Loucy (cell line): ENCODE measurements at regions not wholly inside any gene's neighbourhood (a gene's known extent, or its start where the extent isn't known, plus 50 kb on each side); places are given as distances from the start of the nearest gene placed in this dataset.

ENCODE experiments used
- H2AFZ ChIP-seq: fragments of 200-600 bp; sonication (generic); 2 replicates; pipeline ENCODE4 v1.6.0; 2016; ENCODE audit warnings: antibody characterized with exemption, mild to moderate bottlenecking, low read length, moderate library complexity
- H3F3A ChIP-seq: fragments of 200-600 bp; 2 replicates; pipeline ENCODE4 v1.6.0; 2016; ENCODE audit warnings: antibody characterized with exemption, low read depth, mild to moderate bottlenecking
- H3K27me3 ChIP-seq: fragments of 200-600 bp; sonication (generic); 2 replicates; pipeline ENCODE4 v1.6.1; 2014; ENCODE audit warnings: low read length, mild to moderate bottlenecking; ENCODE audit not compliant: insufficient read depth, poor library complexity, severe bottlenecking
- H3K36me3 ChIP-seq: fragments of 200-600 bp; sonication (generic); 2 replicates; pipeline ENCODE4 v1.6.1; 2016; ENCODE audit warnings: low read length; ENCODE audit not compliant: insufficient read depth
- H3K4me1 ChIP-seq: fragments of 200-600 bp; sonication (generic); 2 replicates; pipeline ENCODE4 v1.5.1; 2014; ENCODE audit warnings: low read length, mild to moderate bottlenecking; ENCODE audit not compliant: insufficient read depth, poor library complexity, severe bottlenecking
- H3K4me2 ChIP-seq: fragments of 200-600 bp; sonication (generic); 2 replicates; pipeline ENCODE4 v1.6.0; 2014; ENCODE audit warnings: antibody characterized with exemption, low read length, low read depth, mild to moderate bottlenecking; ENCODE audit not compliant: poor library complexity, severe bottlenecking
- H3K4me3 ChIP-seq: fragments of 200-600 bp; sonication (generic); 2 replicates; pipeline ENCODE4 v1.5.1; 2014; ENCODE audit warnings: low read length, mild to moderate bottlenecking, mixed read lengths; ENCODE audit not compliant: poor library complexity, severe bottlenecking
- H3K79me2 ChIP-seq: fragments of 200-600 bp; sonication (generic); 2 replicates; pipeline ENCODE4 v1.6.1; 2014; ENCODE audit warnings: low read length; ENCODE audit not compliant: insufficient read depth
- H3K9ac ChIP-seq: fragments of 200-600 bp; sonication (generic); 2 replicates; pipeline ENCODE4 v1.6.0; 2014; ENCODE audit warnings: mild to moderate bottlenecking, low read depth, low read length, moderate library complexity; ENCODE audit not compliant: poor library complexity, severe bottlenecking
- H3K9me2 ChIP-seq: fragments of 200-600 bp; sonication (generic); replicated peaks from 2 replicates; pipeline ENCODE4 v1.6.1; 2016; ENCODE audit warnings: low read depth, low read length, mixed read lengths
- H3K9me3 ChIP-seq: fragments of 200-600 bp; sonication (generic); 2 replicates; pipeline ENCODE4 v1.6.1; 2014; ENCODE audit warnings: mild to moderate bottlenecking, antibody characterized with exemption, low read length, low read depth; ENCODE audit not compliant: insufficient read depth
- H4K20me1 ChIP-seq: fragments of 200-600 bp; sonication (generic); 2 replicates; pipeline ENCODE4 v1.6.0; 2014; ENCODE audit warnings: antibody characterized with exemption, low read length, mild to moderate bottlenecking; ENCODE audit not compliant: insufficient read depth, poor library complexity, severe bottlenecking
- CTCF ChIP-seq: fragments of 200-600 bp; sonication (generic); conservative IDR thresholded peaks from 2 replicates; pipeline ENCODE4 v1.5.1; 2014; ENCODE audit warnings: mild to moderate bottlenecking, antibody characterized with exemption, low read length
- EZH2phosphoT487 ChIP-seq: fragments of 200-600 bp; IDR thresholded peaks from 2 replicates; pipeline ENCODE4 v1.6.1; 2018; ENCODE audit warnings: antibody characterized with exemption, mild to moderate bottlenecking, moderate library complexity, borderline replicate concordance

- no peak overlapping the region for H2AFZ ChIP-seq
- no peaks in the 10 kb centered on the region for H3K4me1 ChIP-seq
- H3K9ac ChIP-seq = no peak overlapping the region
- no peaks in the 10 kb centered on the region for H3K9me2 ChIP-seq
- no peaks in the 10 kb centered on the region for H3K36me3 ChIP-seq
- H3K27me3 ChIP-seq = no peaks in the 10 kb centered on the region
- TF ChIP-seq EZH2phosphoT487 = no peak
- no peak for TF ChIP-seq CTCF
- H3K9me3 ChIP-seq = no peaks in the 10 kb centered on the region
- no peaks in the 10 kb centered on the region for H3K79me2 ChIP-seq
- H4K20me1 ChIP-seq = no peaks in the 10 kb centered on the region
- H3K4me3 ChIP-seq = no peak overlapping the region
- no peaks in the 10 kb centered on the region for H3F3A ChIP-seq
- no peak overlapping the region for H3K4me2 ChIP-seq
These were observed 70.3 kb upstream of the GALNT15 start for GRCh38 chr3:16104156-16104555.

- TF ChIP-seq EZH2phosphoT487 (no peak), CTCF (no peak)
These were observed 68.4 kb upstream of the GALNT15 start for GRCh38 chr3:16106050-16106449.

GRCh38 chr3:16108424-16108823 lies 66.1 kb upstream of the GALNT15 start:
- Histone ChIP-seq H2AFZ (no peak overlapping the region), H3F3A (no peaks in the 10 kb centered on the region), H3K27me3 (no peaks in the 10 kb centered on the region), H3K9me2 (no peaks in the 10 kb centered on the region), H3K9ac (no peak overlapping the region), H3K79me2 (no peaks in the 10 kb centered on the region), H3K9me3 (peaks cover 2% of the 10 kb centered on the region; the same call in 1 of the 2 replicates), H3K4me1 (no peaks in the 10 kb centered on the region), H4K20me1 (no peaks in the 10 kb centered on the region), H3K4me2 (no peak overlapping the region), H3K4me3 (no peak overlapping the region), H3K36me3 (no peaks in the 10 kb centered on the region)
- no peak for TF ChIP-seq EZH2phosphoT487
- TF ChIP-seq CTCF = no peak

More at GRCh38 chr3:16106050-16106449, 68.4 kb upstream of the GALNT15 start:
- H3K4me2 ChIP-seq = no peak overlapping the region
- no peak overlapping the region for H2AFZ ChIP-seq
- H3K4me1 ChIP-seq = no peaks in the 10 kb centered on the region
- H4K20me1 ChIP-seq = no peaks in the 10 kb centered on the region
- H3K9me2 ChIP-seq = no peaks in the 10 kb centered on the region
- no peaks in the 10 kb centered on the region for H3F3A ChIP-seq
- H3K79me2 ChIP-seq = no peaks in the 10 kb centered on the region
- H3K9ac ChIP-seq = no peak overlapping the region
- H3K27me3 ChIP-seq = no peaks in the 10 kb centered on the region
- H3K36me3 ChIP-seq = no peaks in the 10 kb centered on the region
- H3K4me3 ChIP-seq = no peak overlapping the region
- H3K9me3 ChIP-seq = peaks cover 2% of the 10 kb centered on the region; the same call in 1 of the 2 replicates
